ENCODE measurements at regions not wholly inside any gene's neighbourhood (a gene's known extent, or its start where the extent isn't known, plus 50 kb on each side); places are given as distances from the start of the nearest gene placed in this dataset.

DNA sequence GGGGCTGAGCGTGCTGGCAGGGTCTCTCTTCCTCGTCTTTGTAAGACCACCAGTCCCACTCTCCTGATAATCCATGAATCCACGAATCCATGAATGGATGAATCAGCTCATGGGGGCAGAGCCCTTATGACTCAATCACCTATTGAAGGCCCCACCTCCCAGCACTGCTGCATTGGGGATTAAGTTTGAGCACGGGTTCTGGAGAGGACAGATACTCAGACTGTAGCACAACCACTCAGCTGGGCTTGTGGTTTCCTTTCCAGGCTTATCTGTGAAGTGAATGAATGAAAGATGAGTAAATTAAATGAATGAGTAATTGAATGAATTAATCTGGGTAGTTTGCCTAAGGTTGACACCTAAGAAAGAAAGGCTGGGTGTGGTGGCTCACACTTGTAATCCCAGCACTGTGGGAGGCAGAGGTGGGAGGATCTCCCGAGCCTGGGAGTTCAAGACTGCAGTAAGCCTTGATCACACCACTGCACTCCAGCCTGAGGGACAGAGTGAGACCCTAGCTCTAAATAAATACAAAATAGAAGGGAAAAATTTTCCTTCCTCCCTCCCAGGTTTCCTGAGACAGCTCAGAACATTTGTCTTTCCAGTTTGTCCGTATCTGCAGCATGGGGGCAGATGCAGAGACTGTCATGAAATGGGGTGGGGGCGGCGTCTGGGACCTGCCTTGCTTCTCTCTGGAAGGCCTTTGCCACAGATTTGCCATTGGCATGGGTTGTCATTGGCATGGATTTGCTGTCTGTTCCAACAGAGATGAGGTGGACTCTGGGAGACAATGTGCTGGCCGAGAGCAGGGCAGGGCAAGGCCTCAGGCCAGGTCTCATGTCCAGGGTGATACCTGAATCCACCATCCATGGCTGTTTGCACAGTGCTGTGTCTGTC lies 187.7 kb upstream of the C1orf174 start:
- FAIRE-seq = no peak
- no peaks in the 10 kb centered on the region for H3K27me3 ChIP-seq (ENCODE audit: control insufficient read depth, insufficient read depth, low read length)
- H3K36me3 ChIP-seq (ENCODE audit: control insufficient read depth, insufficient read depth, low read length) = no peaks in the 10 kb centered on the region
- DNase-seq (ENCODE audit: low read depth) = no peak
- TF ChIP-seq CTCF (IDR thresholded peaks at IDR 0.05; ENCODE audit: insufficient read depth, low read length, severe bottlenecking) = no peak
- no peak overlapping the region for H3K4me3 ChIP-seq (ENCODE audit: low read depth, low read length)

GRCh38 chr1:4088676-4089075 lies 188.6 kb upstream of the C1orf174 start:
- H3K27me3 ChIP-seq (ENCODE audit: control insufficient read depth, insufficient read depth, low read length) = no peaks in the 10 kb centered on the region
- FAIRE-seq = no peak
- TF ChIP-seq CTCF (IDR thresholded peaks at IDR 0.05; ENCODE audit: insufficient read depth, low read length, severe bottlenecking) = no peak
- DNase-seq (ENCODE audit: low read depth) = no peak
- H3K4me3 ChIP-seq (ENCODE audit: low read depth, low read length) = no peak overlapping the region
- H3K36me3 ChIP-seq (ENCODE audit: control insufficient read depth, insufficient read depth, low read length) = no peaks in the 10 kb centered on the region

DNA sequence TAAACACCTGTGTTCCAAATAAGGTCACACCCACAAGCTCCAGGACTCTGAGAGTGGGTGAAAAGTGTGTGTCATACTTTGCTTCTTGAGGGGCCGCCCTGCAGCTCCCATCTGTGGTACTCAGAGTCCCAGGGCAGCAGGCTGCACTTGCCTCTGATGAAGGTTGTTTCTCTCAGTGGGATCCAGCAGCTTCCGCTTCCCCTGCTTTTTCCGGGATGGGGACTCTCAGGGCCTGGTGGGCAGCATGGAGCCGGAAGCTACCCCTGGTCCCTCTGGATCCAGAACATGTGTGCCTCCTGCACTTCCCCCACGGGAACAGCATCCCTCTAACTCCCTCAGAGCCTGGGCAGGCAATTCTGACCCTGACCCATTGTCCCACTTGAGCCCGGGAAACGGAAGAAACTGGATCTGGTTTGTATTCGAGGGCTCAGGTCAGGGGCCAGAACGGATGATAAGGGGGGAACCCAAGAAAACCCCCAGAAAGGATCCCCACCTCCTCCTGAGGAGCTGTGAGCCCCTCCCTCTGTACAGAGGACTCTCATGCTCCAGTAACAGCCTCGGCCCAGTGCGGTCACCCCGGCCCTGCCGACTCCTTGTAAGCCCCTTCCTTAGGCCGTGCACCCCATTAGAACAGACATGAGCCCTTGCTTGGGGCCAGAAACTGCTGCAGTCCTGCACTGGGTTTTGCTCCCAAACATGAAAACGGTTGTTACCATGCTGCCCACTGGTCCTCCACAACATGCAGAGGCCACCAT lies 189.5 kb upstream of the C1orf174 start:
- Histone ChIP-seq H3K27me3 (ENCODE audit: control insufficient read depth, insufficient read depth, low read length) (no peaks in the 10 kb centered on the region), H3K36me3 (ENCODE audit: control insufficient read depth, insufficient read depth, low read length) (no peaks in the 10 kb centered on the region), H3K4me3 (ENCODE audit: low read depth, low read length) (no peak overlapping the region)
- DNase-seq (ENCODE audit: low read depth) (no peak), FAIRE-seq (no peak)
- TF ChIP-seq CTCF (IDR thresholded peaks at IDR 0.05; ENCODE audit: insufficient read depth, low read length, severe bottlenecking) = no peak

GRCh38 chr1:4090556-4090955 lies 190.5 kb upstream of the C1orf174 start:
- Histone ChIP-seq H3K36me3 (ENCODE audit: control insufficient read depth, insufficient read depth, low read length) (no peaks in the 10 kb centered on the region), H3K4me3 (ENCODE audit: low read depth, low read length) (no peak overlapping the region), H3K27me3 (ENCODE audit: control insufficient read depth, insufficient read depth, low read length) (no peaks in the 10 kb centered on the region)
- DNase-seq (ENCODE audit: low read depth) (no peak), FAIRE-seq (no peak)
- no peak for TF ChIP-seq CTCF (IDR thresholded peaks at IDR 0.05; ENCODE audit: insufficient read depth, low read length, severe bottlenecking)

DNA sequence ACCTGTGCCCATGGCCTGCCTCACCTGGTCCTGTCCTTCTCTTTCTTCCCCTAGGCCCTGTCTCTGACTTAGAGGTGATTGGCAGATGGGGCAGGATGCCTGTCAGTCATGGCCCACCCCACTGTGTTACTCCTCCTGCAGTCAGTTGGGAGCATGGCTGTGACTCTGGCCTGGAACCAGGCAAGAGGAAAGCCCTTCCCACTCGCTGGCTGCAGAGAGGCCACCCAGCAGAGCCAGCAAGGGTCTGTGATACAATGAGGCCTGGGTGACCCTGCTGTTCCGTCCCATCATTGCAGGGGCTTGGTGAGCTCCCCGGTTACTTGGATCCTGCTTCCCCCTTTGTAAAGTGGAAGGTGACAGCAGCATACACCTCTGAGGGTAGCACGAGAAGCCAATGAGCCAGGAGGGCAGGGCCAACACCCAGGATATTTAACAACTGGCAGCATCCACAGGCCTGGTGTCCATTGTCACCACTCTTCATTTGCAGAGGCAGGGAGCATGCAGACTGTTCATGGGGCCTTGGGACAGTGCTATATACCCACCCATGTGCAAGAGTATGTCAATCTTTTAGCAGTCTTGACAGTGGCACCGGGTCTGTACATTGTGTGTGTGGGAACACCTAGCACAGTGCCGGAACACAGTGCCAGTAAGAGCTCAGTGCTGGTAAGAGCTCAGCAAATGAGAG lies 191.0 kb upstream of the C1orf174 start:
- no peak for TF ChIP-seq CTCF (IDR thresholded peaks at IDR 0.05; ENCODE audit: insufficient read depth, low read length, severe bottlenecking)
- H3K4me3 ChIP-seq (ENCODE audit: low read depth, low read length) = no peak overlapping the region
- FAIRE-seq (no peak), DNase-seq (ENCODE audit: low read depth) (no peak)
- H3K36me3 ChIP-seq (ENCODE audit: control insufficient read depth, insufficient read depth, low read length) = no peaks in the 10 kb centered on the region
- no peaks in the 10 kb centered on the region for H3K27me3 ChIP-seq (ENCODE audit: control insufficient read depth, insufficient read depth, low read length)
